DOHH2 (cell line): ENCODE measurements at regions not wholly inside any gene's neighbourhood (a gene's known extent, or its start where the extent isn't known, plus 50 kb on each side); places are given as distances from the start of the nearest gene placed in this dataset.

Source experiments
- H3F3A ChIP-seq: fragments of 200-600 bp; sonication (generic), shearing (Covaris generic); 2 replicates; pipeline ENCODE4 v1.6.0; 2016; ENCODE audit warnings: antibody characterized with exemption, mild to moderate bottlenecking; ENCODE audit not compliant: control insufficient read depth, insufficient read depth
- H3K27ac ChIP-seq: fragments of 200-600 bp; sonication (generic); 2 replicates; pipeline ENCODE4 v1.5.1; 2014; ENCODE audit warnings: low read depth, mild to moderate bottlenecking, low read length, moderate library complexity
- H3K27me3 ChIP-seq: fragments of 200-600 bp; sonication (generic); 2 replicates; pipeline ENCODE4 v1.6.1; 2014; ENCODE audit warnings: mild to moderate bottlenecking, low read length, mixed read lengths; ENCODE audit not compliant: control insufficient read depth
- H3K36me3 ChIP-seq: fragments of 200-600 bp; sonication (generic); 2 replicates; pipeline ENCODE4 v1.6.1; 2014; ENCODE audit warnings: mild to moderate bottlenecking, low read length, moderate library complexity, mixed read lengths; ENCODE audit not compliant: control insufficient read depth
- H3K4me1 ChIP-seq: fragments of 200-600 bp; sonication (generic); 2 replicates; pipeline ENCODE4 v1.6.1; 2014; ENCODE audit warnings: mild to moderate bottlenecking, low read length, mixed read lengths; ENCODE audit not compliant: control insufficient read depth
- H3K4me2 ChIP-seq: fragments of 200-600 bp; sonication (generic); 2 replicates; pipeline ENCODE4 v1.6.0; 2014; ENCODE audit warnings: mild to moderate bottlenecking, low read length, moderate library complexity
- H3K4me3 ChIP-seq: fragments of 200-600 bp; sonication (generic); 2 replicates; pipeline ENCODE4 v1.5.1; 2014; ENCODE audit warnings: mild to moderate bottlenecking, low read length, mixed read lengths
- H3K79me2 ChIP-seq: fragments of 200-600 bp; sonication (generic); 2 replicates; pipeline ENCODE4 v1.6.1; 2014; ENCODE audit warnings: mild to moderate bottlenecking, low read length, mixed read lengths; ENCODE audit not compliant: control insufficient read depth
- H3K9me2 ChIP-seq: fragments of 200-600 bp; sonication (generic); replicated peaks from 2 replicates; pipeline ENCODE4 v1.6.1; 2014; ENCODE audit warnings: mild to moderate bottlenecking, low read length, mixed read lengths; ENCODE audit not compliant: control insufficient read depth
- H3K9me3 ChIP-seq: fragments of 200-600 bp; sonication (generic); 2 replicates; pipeline ENCODE4 v1.6.1; 2014; ENCODE audit warnings: antibody characterized with exemption, low read length, mixed read lengths; ENCODE audit not compliant: control insufficient read depth, insufficient read depth
- H4K20me1 ChIP-seq: fragments of 200-600 bp; sonication (generic); 2 replicates; pipeline ENCODE4 v1.6.0; 2014; ENCODE audit warnings: low read depth, mild to moderate bottlenecking, antibody characterized with exemption, low read length, moderate library complexity; ENCODE audit not compliant: control insufficient read depth, insufficient read depth
- EZH2phosphoT487 ChIP-seq: fragments of 200-600 bp; sonication (generic); IDR thresholded peaks from 2 replicates; pipeline ENCODE4 v1.6.1; 2017; ENCODE audit warnings: borderline replicate concordance, mild to moderate bottlenecking, antibody characterized with exemption, low read length, moderate library complexity, mixed read lengths
- TF ChIP-seq, protein P1 (sequence below): fragments of 200-600 bp; sonication (generic); IDR thresholded peaks from one replicate; pipeline ENCODE4 v1.5.1; 2014; ENCODE audit warnings: antibody characterized with exemption, mild to moderate bottlenecking, low read depth, low read length; ENCODE audit not compliant: poor library complexity, severe bottlenecking

- Histone ChIP-seq H4K20me1 (no peaks in the 10 kb centered on the region), H3K9me2 (no peaks in the 10 kb centered on the region), H3K4me3 (no peak overlapping the region), H3K79me2 (no peaks in the 10 kb centered on the region), H3K4me2 (no peak overlapping the region), H3F3A (no peaks in the 10 kb centered on the region), H3K4me1 (no peaks in the 10 kb centered on the region), H3K27me3 (no peaks in the 10 kb centered on the region), H3K9me3 (no peaks in the 10 kb centered on the region), H3K27ac (no peak overlapping the region), H3K36me3 (no peaks in the 10 kb centered on the region)
- TF ChIP-seq, protein P1, sequence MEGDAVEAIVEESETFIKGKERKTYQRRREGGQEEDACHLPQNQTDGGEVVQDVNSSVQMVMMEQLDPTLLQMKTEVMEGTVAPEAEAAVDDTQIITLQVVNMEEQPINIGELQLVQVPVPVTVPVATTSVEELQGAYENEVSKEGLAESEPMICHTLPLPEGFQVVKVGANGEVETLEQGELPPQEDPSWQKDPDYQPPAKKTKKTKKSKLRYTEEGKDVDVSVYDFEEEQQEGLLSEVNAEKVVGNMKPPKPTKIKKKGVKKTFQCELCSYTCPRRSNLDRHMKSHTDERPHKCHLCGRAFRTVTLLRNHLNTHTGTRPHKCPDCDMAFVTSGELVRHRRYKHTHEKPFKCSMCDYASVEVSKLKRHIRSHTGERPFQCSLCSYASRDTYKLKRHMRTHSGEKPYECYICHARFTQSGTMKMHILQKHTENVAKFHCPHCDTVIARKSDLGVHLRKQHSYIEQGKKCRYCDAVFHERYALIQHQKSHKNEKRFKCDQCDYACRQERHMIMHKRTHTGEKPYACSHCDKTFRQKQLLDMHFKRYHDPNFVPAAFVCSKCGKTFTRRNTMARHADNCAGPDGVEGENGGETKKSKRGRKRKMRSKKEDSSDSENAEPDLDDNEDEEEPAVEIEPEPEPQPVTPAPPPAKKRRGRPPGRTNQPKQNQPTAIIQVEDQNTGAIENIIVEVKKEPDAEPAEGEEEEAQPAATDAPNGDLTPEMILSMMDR, result no peak
Measured at GRCh38 chr3:118186051-118186450, 848.6 kb downstream of the IGSF11 start.

DNA sequence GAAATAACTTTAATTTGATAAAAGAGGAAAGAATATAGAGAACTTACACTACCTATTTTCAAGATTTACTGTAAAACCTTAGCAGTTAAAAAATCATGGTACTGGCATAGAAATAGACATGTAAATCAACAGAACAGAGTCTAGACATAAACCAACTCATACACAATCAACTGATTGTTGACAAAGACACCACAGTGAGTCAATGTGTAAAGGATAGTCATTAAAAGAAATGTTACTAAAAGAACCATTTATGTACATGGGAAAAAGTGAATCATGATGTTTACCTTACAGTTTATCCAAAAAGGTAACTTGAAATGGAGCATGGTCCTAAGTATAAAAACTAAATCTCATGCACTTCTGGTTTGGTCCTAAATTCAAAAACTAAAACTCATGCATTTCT is 847.4 kb downstream of the IGSF11 start:
- no peaks in the 10 kb centered on the region for H3F3A ChIP-seq
- no peaks in the 10 kb centered on the region for H3K9me3 ChIP-seq
- TF ChIP-seq EZH2phosphoT487, result no peak
- TF ChIP-seq, protein P1, result no peak
- no peak overlapping the region for H3K4me3 ChIP-seq
- no peaks in the 10 kb centered on the region for H3K27me3 ChIP-seq
- H3K27ac ChIP-seq, result no peak overlapping the region
- no peaks in the 10 kb centered on the region for H3K36me3 ChIP-seq
- H3K9me2 ChIP-seq, result no peaks in the 10 kb centered on the region
- H3K79me2 ChIP-seq, result no peaks in the 10 kb centered on the region
- H4K20me1 ChIP-seq, result no peaks in the 10 kb centered on the region
- H3K4me2 ChIP-seq, result no peak overlapping the region
- no peaks in the 10 kb centered on the region for H3K4me1 ChIP-seq

- Histone ChIP-seq H3K36me3 (no peaks in the 10 kb centered on the region), H3K4me2 (no peak overlapping the region), H3K4me1 (no peaks in the 10 kb centered on the region), H4K20me1 (no peaks in the 10 kb centered on the region), H3K9me2 (no peaks in the 10 kb centered on the region), H3K27ac (no peak overlapping the region), H3K4me3 (no peak overlapping the region), H3K79me2 (no peaks in the 10 kb centered on the region), H3K9me3 (no peaks in the 10 kb centered on the region), H3F3A (no peaks in the 10 kb centered on the region), H3K27me3 (no peaks in the 10 kb centered on the region)
- TF ChIP-seq, protein P1, result no peak
Measured at GRCh38 chr3:118196183-118196582, 838.5 kb downstream of the IGSF11 start.

- H3K79me2 ChIP-seq, result no peaks in the 10 kb centered on the region
- no peaks in the 10 kb centered on the region for H3F3A ChIP-seq
- no peak for TF ChIP-seq EZH2phosphoT487
- TF ChIP-seq, protein P1, result no peak
- no peaks in the 10 kb centered on the region for H3K27me3 ChIP-seq
- no peak overlapping the region for H3K4me3 ChIP-seq
- no peaks in the 10 kb centered on the region for H3K4me1 ChIP-seq
- H3K4me2 ChIP-seq, result no peak overlapping the region
- H3K9me2 ChIP-seq, result no peaks in the 10 kb centered on the region
- H3K27ac ChIP-seq, result no peak overlapping the region
- no peaks in the 10 kb centered on the region for H3K9me3 ChIP-seq
- H3K36me3 ChIP-seq, result no peaks in the 10 kb centered on the region
- no peaks in the 10 kb centered on the region for H4K20me1 ChIP-seq
Measured at GRCh38 chr3:118199044-118199443, 835.6 kb downstream of the IGSF11 start.
